ENCODE measurements at regions not wholly inside any gene's neighbourhood (a gene's known extent, or its start where the extent isn't known, plus 50 kb on each side); places are given as distances from the start of the nearest gene placed in this dataset.

DNA sequence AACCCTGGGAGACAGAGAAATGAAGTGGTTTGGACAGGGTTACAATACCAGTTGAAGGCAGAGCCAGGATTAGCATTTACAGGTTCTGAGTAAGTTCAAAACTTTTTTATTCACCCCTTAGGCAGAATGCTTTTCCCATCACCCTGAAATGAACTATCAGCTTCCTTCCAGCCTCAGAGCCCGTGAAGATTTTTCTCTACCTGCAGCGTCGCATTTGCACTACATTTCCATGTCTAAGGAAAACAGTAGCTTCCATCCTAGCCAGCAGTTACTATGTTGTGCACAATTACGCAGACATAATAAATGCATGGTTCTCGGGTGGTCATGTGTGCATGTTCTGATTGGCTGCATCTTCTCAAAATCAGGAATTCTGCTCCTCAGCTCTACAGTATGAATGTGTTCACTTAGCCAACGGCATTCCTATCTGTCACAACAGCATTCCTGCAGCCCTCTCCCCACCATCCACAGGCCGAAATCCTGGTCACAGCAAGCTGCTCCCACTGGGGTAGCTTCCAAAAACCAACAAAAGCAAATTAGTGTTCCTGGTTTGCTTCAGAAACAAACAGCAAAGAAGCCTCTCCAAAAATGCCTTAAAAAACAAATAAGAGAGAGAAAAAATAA, 510.8 kb upstream of the SEMA6D start:
- DNase-seq (ENCODE audit: low read depth in 1 of 2, low spot score in 1 of 2), result no peak
- TF ChIP-seq CBX8 (IDR thresholded peaks at IDR 0.05) (no peak), KDM1A (IDR thresholded peaks at IDR 0.05; ENCODE audit: low read depth) (no peak), ZSCAN20 (CRISPR knock-in tag; IDR thresholded peaks at IDR 0.05) (no peak), HOXA7 (CRISPR knock-in tag; IDR thresholded peaks at IDR 0.05) (no peak), TFCP2L1 (CRISPR knock-in tag; IDR thresholded peaks at IDR 0.05) (no peak), SREBF2 (IDR thresholded peaks at IDR 0.05) (no peak), FOXS1 (CRISPR knock-in tag; IDR thresholded peaks at IDR 0.05) (no peak), CHD4 (IDR thresholded peaks at IDR 0.05; ENCODE audit: borderline replicate concordance) (no peak), HOXB5 (CRISPR knock-in tag; IDR thresholded peaks at IDR 0.05) (no peak), EHMT2 (IDR thresholded peaks at IDR 0.05; ENCODE audit: low read depth) (no peak), CHD2 (IDR thresholded peaks at IDR 0.05; ENCODE audit: low read length, partially characterized antibody) (no peak), MAFK (IDR thresholded peaks at IDR 0.05; ENCODE audit: partially characterized antibody) (no peak), BHLHE40 (IDR thresholded peaks at IDR 0.05; ENCODE audit: low read depth, low read length) (no peak), NFE2L2 (conservative IDR thresholded peaks at IDR 0.05; ENCODE audit: low read length) (no peak)
- TF ChIP-seq, protein P1, sequence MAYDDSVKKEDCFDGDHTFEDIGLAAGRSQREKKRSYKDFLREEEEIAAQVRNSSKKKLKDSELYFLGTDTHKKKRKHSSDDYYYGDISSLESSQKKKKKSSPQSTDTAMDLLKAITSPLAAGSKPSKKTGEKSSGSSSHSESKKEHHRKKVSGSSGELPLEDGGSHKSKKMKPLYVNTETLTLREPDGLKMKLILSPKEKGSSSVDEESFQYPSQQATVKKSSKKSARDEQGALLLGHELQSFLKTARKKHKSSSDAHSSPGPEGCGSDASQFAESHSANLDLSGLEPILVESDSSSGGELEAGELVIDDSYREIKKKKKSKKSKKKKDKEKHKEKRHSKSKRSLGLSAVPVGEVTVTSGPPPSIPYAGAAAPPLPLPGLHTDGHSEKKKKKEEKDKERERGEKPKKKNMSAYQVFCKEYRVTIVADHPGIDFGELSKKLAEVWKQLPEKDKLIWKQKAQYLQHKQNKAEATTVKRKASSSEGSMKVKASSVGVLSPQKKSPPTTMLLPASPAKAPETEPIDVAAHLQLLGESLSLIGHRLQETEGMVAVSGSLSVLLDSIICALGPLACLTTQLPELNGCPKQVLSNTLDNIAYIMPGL (CRISPR knock-in tag; IDR thresholded peaks at IDR 0.05; ENCODE audit: borderline replicate concordance), result no peak
- TF ChIP-seq, protein P2, sequence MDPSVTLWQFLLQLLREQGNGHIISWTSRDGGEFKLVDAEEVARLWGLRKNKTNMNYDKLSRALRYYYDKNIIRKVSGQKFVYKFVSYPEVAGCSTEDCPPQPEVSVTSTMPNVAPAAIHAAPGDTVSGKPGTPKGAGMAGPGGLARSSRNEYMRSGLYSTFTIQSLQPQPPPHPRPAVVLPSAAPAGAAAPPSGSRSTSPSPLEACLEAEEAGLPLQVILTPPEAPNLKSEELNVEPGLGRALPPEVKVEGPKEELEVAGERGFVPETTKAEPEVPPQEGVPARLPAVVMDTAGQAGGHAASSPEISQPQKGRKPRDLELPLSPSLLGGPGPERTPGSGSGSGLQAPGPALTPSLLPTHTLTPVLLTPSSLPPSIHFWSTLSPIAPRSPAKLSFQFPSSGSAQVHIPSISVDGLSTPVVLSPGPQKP (IDR thresholded peaks at IDR 0.05; ENCODE audit: low read depth, low read length), result no peak
- TF ChIP-seq, protein P3, sequence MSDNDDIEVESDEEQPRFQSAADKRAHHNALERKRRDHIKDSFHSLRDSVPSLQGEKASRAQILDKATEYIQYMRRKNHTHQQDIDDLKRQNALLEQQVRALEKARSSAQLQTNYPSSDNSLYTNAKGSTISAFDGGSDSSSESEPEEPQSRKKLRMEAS (IDR thresholded peaks at IDR 0.05), result no peak
- CTCF ChIA-PET, result interaction anchor here (0.6 kb wide), 1 partner anchor 744 kb away, joined by 3 read pairs; no protein-coding TSS in a partner anchor
- WGBS (ENCODE audit: missing lambda C conversion rate), result 6% methylated on average over 7 of the region's 7 CpGs
- no peak overlapping the region for H3K27ac ChIP-seq
- no peak overlapping the region for H3K4me3 ChIP-seq
- no peaks in the 10 kb centered on the region for H3K4me1 ChIP-seq
- H3K4me2 ChIP-seq, result no peak overlapping the region
- POLR2A ChIA-PET, result no interaction called here
- no peak for FAIRE-seq
- ATAC-seq, result no peak
- H3K9me3 ChIP-seq, result no peaks in the 10 kb centered on the region

DNA sequence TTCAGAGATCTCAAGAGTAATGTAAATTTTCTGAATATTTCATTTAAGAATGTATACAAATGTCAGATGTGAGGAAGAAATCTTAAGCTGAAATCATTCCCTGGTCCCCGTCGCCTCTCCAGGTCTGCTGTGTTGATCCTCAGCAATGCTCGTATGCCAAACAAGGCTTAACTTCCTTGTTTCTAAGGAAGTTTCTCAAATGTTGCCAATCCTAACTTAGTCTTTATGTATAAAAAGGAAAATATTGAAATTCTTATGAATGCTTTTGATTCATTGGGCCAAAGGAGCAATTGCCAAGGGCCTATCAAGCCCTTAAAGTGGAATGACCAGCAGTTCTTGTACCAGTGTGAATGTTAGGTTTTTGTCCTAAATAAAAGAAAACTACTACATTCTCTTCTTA, 507.7 kb upstream of the SEMA6D start:
- 17% methylated on average over 3 of the region's 3 CpGs for WGBS (ENCODE audit: missing lambda C conversion rate)
- TF ChIP-seq MAFK (IDR thresholded peaks at IDR 0.05; ENCODE audit: partially characterized antibody), result no peak
- Histone ChIP-seq H3K9me3 (no peaks in the 10 kb centered on the region), H3K27ac (no peak overlapping the region), H3K4me2 (no peak overlapping the region), H3K4me1 (no peaks in the 10 kb centered on the region), H3K4me3 (no peak overlapping the region)
- ChIA-PET CTCF (no interaction called here), POLR2A (no interaction called here)
- FAIRE-seq (no peak), DNase-seq (ENCODE audit: low read depth in 1 of 2, low spot score in 1 of 2) (no peak), ATAC-seq (no peak)

DNA sequence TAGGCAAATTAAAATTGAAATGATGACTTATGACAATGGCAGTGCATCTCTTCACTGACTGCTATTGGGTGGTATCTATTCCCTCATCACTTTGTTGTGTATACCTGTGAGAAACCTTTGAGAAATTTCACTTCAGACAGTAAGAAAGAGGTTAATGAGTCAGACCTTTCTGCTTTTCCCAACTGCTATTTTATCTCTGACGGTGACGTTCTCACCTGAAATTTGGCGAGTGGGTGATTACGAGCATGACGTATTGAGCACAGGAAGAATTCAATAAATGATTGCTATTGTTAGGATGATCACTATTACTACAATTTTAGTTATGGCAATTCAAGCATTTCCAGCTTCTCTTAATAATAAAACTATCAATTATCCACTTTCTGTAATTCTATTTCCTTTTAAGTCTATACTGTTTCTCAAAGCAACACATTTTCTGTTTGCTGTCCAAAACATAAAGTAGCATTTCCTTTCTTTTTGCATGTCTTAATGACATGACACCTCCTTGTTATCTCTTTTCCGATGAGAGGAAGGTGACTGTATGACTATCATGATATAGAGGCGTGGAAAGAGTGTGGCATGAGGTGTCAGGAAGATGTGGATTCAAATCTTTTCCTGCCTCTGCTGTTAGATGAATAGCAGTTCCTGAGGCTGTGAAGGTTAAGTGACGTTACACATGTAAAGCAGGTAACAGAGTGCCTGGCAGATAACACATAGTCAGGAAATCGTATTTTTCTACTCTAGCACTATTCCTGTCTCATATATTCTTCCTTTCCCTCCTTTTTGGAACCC, 504.9 kb upstream of the SEMA6D start:
- ATAC-seq (no peak), FAIRE-seq (no peak), DNase-seq (ENCODE audit: low read depth in 1 of 2, low spot score in 1 of 2) (no peak)
- Histone ChIP-seq H3K4me1 (no peaks in the 10 kb centered on the region), H3K27ac (no peak overlapping the region), H3K4me2 (no peak overlapping the region), H3K9me3 (no peaks in the 10 kb centered on the region), H3K4me3 (no peak overlapping the region)
- TF ChIP-seq NPAS2 (CRISPR knock-in tag; IDR thresholded peaks at IDR 0.05; ENCODE audit: borderline replicate concordance) (no peak), HEYL (CRISPR knock-in tag; IDR thresholded peaks at IDR 0.05) (no peak), CEBPB (IDR thresholded peaks at IDR 0.05) (no peak), SMC3 (IDR thresholded peaks at IDR 0.05) (no peak), RNF2 (IDR thresholded peaks at IDR 0.05; ENCODE audit: borderline replicate concordance, low read depth) (no peak), GATA3 (IDR thresholded peaks at IDR 0.05; ENCODE audit: borderline replicate concordance) (no peak), RFX5 (IDR thresholded peaks at IDR 0.05) (no peak), POLR2AphosphoS2 (conservative IDR thresholded peaks at IDR 0.05; ENCODE audit: low read length) (no peak)
- TF ChIP-seq, protein P1 (CRISPR knock-in tag; IDR thresholded peaks at IDR 0.05; ENCODE audit: borderline replicate concordance), result no peak
- TF ChIP-seq, protein P4, sequence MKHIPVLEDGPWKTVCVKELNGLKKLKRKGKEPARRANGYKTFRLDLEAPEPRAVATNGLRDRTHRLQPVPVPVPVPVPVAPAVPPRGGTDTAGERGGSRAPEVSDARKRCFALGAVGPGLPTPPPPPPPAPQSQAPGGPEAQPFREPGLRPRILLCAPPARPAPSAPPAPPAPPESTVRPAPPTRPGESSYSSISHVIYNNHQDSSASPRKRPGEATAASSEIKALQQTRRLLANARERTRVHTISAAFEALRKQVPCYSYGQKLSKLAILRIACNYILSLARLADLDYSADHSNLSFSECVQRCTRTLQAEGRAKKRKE (CRISPR knock-in tag; IDR thresholded peaks at IDR 0.05; ENCODE audit: low read depth), result no peak
- WGBS (ENCODE audit: missing lambda C conversion rate), result 19% methylated on average over 9 of the region's 9 CpGs
- CTCF ChIA-PET, result no interaction called here
- POLR2A ChIA-PET, result no interaction called here

Measured in A549 (cell line).